Progenitor cell of endocrine pancreas (in vitro differentiated cells): ENCODE measurements at regions not wholly inside any gene's neighbourhood (a gene's known extent, or its start where the extent isn't known, plus 50 kb on each side); places are given as distances from the start of the nearest gene placed in this dataset.

Experiments
- DNase-seq: peaks from one replicate; pipeline ENCODE4 v3.0.0; 2021; ENCODE audit warnings: low spot score; ENCODE audit not compliant: unreplicated experiment
- H3K27ac Mint-ChIP-seq: 2 replicates; pipeline ENCODE4 v1.8.0; 2021; ENCODE audit warnings: mild to moderate bottlenecking, moderate library complexity, mixed read lengths
- H3K27me3 Mint-ChIP-seq: 2 replicates; pipeline ENCODE4 v1.8.0; 2021; ENCODE audit warnings: mixed read lengths
- H3K36me3 Mint-ChIP-seq: 2 replicates; pipeline ENCODE4 v1.8.0; 2022; ENCODE audit warnings: mixed read lengths; ENCODE audit not compliant: insufficient read depth
- H3K4me1 Mint-ChIP-seq: 2 replicates; pipeline ENCODE4 v1.8.0; 2021; ENCODE audit warnings: low read depth, mixed read lengths
- H3K4me3 Mint-ChIP-seq: 2 replicates; pipeline ENCODE4 v1.8.0; 2021; ENCODE audit warnings: low read depth, mild to moderate bottlenecking, moderate library complexity, mixed read lengths
- H3K9me3 Mint-ChIP-seq: 2 replicates; pipeline ENCODE4 v1.8.0; 2021; ENCODE audit warnings: low read depth, mixed read lengths
- TF ChIP-seq, protein P1 (sequence below): fragments of 200-600 bp; sonication (generic); IDR thresholded peaks from one replicate; pipeline ENCODE4 v1.5.0; 2021; ENCODE audit warnings: antibody characterized with exemption, mild to moderate bottlenecking; ENCODE audit not compliant: unreplicated experiment

DNA sequence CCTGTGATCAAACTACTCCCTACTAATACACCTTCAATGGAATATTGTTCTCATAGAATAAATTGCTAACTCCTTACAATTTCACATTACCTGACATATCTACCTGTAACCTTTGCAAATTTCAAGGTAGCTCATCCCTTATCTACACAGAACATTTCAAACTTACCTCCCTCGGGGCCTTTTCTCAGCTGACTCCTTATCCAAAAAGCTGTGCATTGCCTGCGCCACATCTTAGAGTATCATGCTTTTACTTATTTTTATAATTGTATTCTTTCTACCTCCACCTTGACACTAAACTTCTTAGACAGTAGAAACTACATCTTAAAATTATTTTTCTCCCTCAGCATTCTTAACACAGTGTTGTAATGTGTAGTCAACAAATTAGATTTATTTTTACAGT lies 198.5 kb downstream of the FBXO8 start:
- Mint-ChIP-seq H3K36me3 (no peaks in the 10 kb centered on the region), H3K4me1 (peaks cover 9% of the 10 kb centered on the region), H3K4me3 (no peak overlapping the region), H3K27me3 (peaks cover 4% of the 10 kb centered on the region), H3K27ac (no peak overlapping the region), H3K9me3 (no peaks in the 10 kb centered on the region)
- TF ChIP-seq, protein P1, sequence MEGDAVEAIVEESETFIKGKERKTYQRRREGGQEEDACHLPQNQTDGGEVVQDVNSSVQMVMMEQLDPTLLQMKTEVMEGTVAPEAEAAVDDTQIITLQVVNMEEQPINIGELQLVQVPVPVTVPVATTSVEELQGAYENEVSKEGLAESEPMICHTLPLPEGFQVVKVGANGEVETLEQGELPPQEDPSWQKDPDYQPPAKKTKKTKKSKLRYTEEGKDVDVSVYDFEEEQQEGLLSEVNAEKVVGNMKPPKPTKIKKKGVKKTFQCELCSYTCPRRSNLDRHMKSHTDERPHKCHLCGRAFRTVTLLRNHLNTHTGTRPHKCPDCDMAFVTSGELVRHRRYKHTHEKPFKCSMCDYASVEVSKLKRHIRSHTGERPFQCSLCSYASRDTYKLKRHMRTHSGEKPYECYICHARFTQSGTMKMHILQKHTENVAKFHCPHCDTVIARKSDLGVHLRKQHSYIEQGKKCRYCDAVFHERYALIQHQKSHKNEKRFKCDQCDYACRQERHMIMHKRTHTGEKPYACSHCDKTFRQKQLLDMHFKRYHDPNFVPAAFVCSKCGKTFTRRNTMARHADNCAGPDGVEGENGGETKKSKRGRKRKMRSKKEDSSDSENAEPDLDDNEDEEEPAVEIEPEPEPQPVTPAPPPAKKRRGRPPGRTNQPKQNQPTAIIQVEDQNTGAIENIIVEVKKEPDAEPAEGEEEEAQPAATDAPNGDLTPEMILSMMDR = no peak
- DNase-seq = no peak

DNA sequence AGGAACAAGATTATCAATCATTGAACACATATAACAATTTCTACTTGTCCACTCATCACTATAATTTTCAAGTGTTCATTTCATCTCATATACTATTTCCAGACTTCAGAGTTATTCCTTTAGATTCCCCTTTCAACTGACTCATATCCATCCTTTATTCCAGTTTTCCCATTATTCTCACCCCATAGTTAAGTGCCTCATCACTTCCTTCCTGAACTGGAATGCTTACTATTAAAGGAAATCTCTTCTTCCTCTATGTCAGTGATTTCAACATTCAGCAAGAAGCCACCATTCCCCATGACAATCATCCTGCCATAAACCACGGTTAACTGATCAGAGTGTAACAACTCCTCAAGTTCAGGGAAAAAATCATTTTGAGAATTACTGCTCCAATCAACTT lies 198.9 kb downstream of the FBXO8 start:
- TF ChIP-seq, protein P1 = no peak
- H3K4me3 Mint-ChIP-seq = no peak overlapping the region
- no peaks in the 10 kb centered on the region for H3K36me3 Mint-ChIP-seq
- no peaks in the 10 kb centered on the region for H3K9me3 Mint-ChIP-seq
- H3K27me3 Mint-ChIP-seq = peaks cover 4% of the 10 kb centered on the region
- DNase-seq = no peak
- H3K27ac Mint-ChIP-seq = no peak overlapping the region
- peaks cover 7% of the 10 kb centered on the region for H3K4me1 Mint-ChIP-seq

DNA sequence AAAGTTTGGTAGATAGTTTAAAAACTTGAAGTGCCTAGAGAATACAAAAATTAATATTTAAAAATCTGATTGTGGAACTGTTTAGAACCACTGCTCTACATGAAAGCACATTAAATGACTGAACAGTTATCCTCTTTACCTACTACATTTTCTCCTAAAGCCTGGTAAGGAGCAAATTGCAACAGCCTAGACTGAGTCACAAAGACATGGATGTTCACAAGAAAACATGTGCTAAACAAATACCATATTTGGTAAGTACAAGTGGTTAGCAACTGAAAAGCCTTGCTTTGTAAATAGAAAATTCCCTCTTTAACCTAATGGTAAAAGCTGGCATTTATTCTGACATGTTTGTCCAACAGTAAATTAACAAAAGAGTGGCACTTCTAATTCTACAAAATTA lies 203.1 kb downstream of the FBXO8 start:
- H3K9me3 Mint-ChIP-seq = no peaks in the 10 kb centered on the region
- no peaks in the 10 kb centered on the region for H3K4me1 Mint-ChIP-seq
- H3K36me3 Mint-ChIP-seq = no peaks in the 10 kb centered on the region

DNA sequence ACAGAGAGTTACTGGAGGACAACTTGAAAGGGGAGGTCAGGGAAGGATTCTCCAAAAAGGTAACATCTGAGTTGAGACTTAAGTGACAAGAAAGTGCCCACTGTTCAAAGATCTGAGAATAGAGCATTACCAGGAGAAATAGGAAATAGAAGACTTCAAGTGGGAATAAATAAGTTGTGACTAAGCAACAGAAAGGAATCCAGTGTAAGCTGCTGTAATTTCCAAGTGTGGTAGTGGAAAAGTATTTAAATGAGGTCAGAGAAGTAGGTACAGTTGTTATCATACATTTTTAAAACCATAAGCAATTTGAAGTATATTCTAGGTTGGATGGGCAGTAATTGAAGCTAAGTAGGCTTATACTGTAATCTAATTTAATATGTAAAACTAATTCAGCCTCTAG lies 211.9 kb downstream of the FBXO8 start:
- H3K27me3 Mint-ChIP-seq = peaks cover 10% of the 10 kb centered on the region
- H3K4me1 Mint-ChIP-seq = peaks cover 16% of the 10 kb centered on the region
- no peaks in the 10 kb centered on the region for H3K36me3 Mint-ChIP-seq
- no peak for DNase-seq
- no peak overlapping the region for H3K27ac Mint-ChIP-seq
- TF ChIP-seq, protein P1 = no peak
- H3K9me3 Mint-ChIP-seq = no peaks in the 10 kb centered on the region
- no peak overlapping the region for H3K4me3 Mint-ChIP-seq

More for the DNA sequence above, 203.1 kb downstream of the FBXO8 start:
- Mint-ChIP-seq H3K4me3 (no peak overlapping the region), H3K27ac (no peak overlapping the region), H3K27me3 (peaks cover 10% of the 10 kb centered on the region)
- TF ChIP-seq, protein P1 = no peak
- DNase-seq = no peak

DNA sequence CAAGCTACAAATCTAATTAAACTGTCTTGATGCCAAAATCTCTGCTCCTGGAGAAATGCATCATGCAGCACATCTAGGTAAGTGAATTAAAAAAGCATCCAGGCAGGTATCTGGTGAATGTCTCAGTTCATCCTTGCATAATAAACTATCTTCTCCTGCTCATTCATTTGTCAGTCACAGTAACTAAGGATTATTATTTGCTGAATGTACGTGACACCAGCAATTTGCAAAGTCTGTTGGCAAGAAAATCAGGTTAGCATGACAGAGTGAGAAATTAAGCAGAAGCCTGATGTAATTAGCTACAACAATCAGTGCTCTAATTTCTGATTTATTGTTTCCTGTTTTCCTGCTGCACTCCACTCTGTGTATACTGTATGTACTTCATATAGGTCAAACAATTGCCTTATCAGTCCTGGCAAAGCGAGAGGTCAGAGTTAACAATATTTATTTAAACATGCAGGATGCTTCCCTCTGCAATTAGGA lies 213.6 kb downstream of the FBXO8 start:
- no peaks in the 10 kb centered on the region for H3K36me3 Mint-ChIP-seq
- H3K4me1 Mint-ChIP-seq = peaks cover 16% of the 10 kb centered on the region
- H3K27me3 Mint-ChIP-seq = peaks cover 10% of the 10 kb centered on the region
- no peak overlapping the region for H3K27ac Mint-ChIP-seq
- TF ChIP-seq, protein P1 = no peak
- no peak overlapping the region for H3K4me3 Mint-ChIP-seq
- H3K9me3 Mint-ChIP-seq = no peaks in the 10 kb centered on the region
- no peak for DNase-seq
